Tibial nerve (tissue), 3 donors: ENCODE measurements at regions not wholly inside any gene's neighbourhood (a gene's known extent, or its start where the extent isn't known, plus 50 kb on each side); places are given as distances from the start of the nearest gene placed in this dataset.

ENCODE experiments used
- CTCF ChIP-seq, 5 experiments: fragments of 200-600 bp in 3 of 5; fragments of 450-650 bp in 2 of 5; sonication (generic) in 3 of 5; IDR thresholded peaks; one replicate each; pipeline ENCODE4 v1.5.1; 2016 to 2019; ENCODE audit warnings: antibody characterized with exemption in 5 of 5, mild to moderate bottlenecking in 3 of 5, moderate library complexity in 2 of 5
- POLR2A ChIP-seq, 2 donors: fragments of 450-650 bp; IDR thresholded peaks; one replicate each; pipeline ENCODE4 v1.6.1; 2017; ENCODE audit warnings: antibody characterized with exemption in 2 of 2, mild to moderate bottlenecking in 2 of 2, moderate library complexity in 2 of 2

DNA sequence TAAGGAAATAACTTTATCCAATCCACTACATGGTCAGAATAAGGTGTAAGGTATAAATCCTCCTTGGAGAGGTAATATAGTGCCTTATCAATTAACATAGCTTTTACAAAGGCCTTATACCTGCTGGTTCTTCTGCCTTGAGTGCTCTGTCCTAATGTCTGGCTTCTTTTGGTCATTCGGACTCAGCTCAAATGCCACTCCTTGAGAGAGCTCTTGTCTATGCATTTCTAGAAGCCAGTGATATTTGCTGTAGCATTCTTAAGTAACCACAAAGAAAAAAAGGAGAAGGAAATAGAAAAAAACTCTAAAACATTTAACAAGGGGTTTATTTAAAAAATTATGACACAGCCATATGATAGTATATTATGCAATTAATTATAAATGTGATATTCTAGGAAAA is 444.8 kb upstream of the SLIT2 start:
- TF ChIP-seq POLR2A (IDR thresholded peaks at IDR 0.05): no peak
- TF ChIP-seq CTCF (IDR thresholded peaks at IDR 0.05): no peak
